Skeletal muscle satellite cell (primary cell): ENCODE measurements at regions not wholly inside any gene's neighbourhood (a gene's known extent, or its start where the extent isn't known, plus 50 kb on each side); places are given as distances from the start of the nearest gene placed in this dataset.
A peak's percentile ranks its signal among the peaks of the same experiment; 100 is the strongest.
"Not testable (repeated sequence)": the region's sequence is repeated elsewhere in the genome, so short reads cannot be mapped to it uniquely, and the experiment has no call there.

Experiments
- H3K27me3 ChIP-seq: 2 replicates; pipeline ENCODE4 v1.7.0; 2013; ENCODE audit warnings: low read length; ENCODE audit not compliant: control insufficient read depth, insufficient read depth
- H3K36me3 ChIP-seq: 2 replicates; pipeline ENCODE4 v1.7.0; 2013; ENCODE audit warnings: mild to moderate bottlenecking, control low read depth, low read length; ENCODE audit not compliant: insufficient read depth
- H3K4me1 ChIP-seq: 2 replicates; pipeline ENCODE4 v1.7.0; 2013; ENCODE audit warnings: low read length; ENCODE audit not compliant: control insufficient read depth, insufficient read depth
- H3K4me2 ChIP-seq: 2 replicates; pipeline ENCODE4 v1.7.0; 2013; ENCODE audit warnings: mild to moderate bottlenecking, low read length
- H3K4me3 ChIP-seq: 2 replicates; pipeline ENCODE4 v1.7.0; 2013; ENCODE audit warnings: low read length
- H3K9ac ChIP-seq: 2 replicates; pipeline ENCODE4 v1.7.0; 2013; ENCODE audit warnings: mild to moderate bottlenecking, low read depth, low read length, moderate library complexity
- H3K9me3 ChIP-seq: replicated peaks from 2 replicates; pipeline ENCODE4 v1.7.0; 2013; ENCODE audit warnings: mild to moderate bottlenecking, control low read depth, low read length

GRCh38 chr2:225244933-225245332 is 154.6 kb upstream of the NYAP2 start:
- no peak overlapping the region for H3K9ac ChIP-seq
- no peak overlapping the region for H3K4me3 ChIP-seq
- H3K4me2 ChIP-seq = no peak overlapping the region
- no peaks in the 10 kb centered on the region for H3K27me3 ChIP-seq
- H3K36me3 ChIP-seq = no peaks in the 10 kb centered on the region
- H3K9me3 ChIP-seq = no peaks in the 10 kb centered on the region
- no peaks in the 10 kb centered on the region for H3K4me1 ChIP-seq

- Histone ChIP-seq H3K36me3 (no peaks in the 10 kb centered on the region), H3K9ac (no peak overlapping the region), H3K27me3 (no peaks in the 10 kb centered on the region), H3K4me2 (no peak overlapping the region), H3K4me1 (no peaks in the 10 kb centered on the region), H3K9me3 (no peaks in the 10 kb centered on the region), H3K4me3 (no peak overlapping the region)
These were observed 162.7 kb upstream of the NYAP2 start for GRCh38 chr2:225236769-225237323.

- Histone ChIP-seq H3K27me3 (no peaks in the 10 kb centered on the region), H3K4me3 (no peak overlapping the region), H3K36me3 (no peaks in the 10 kb centered on the region), H3K4me2 (no peak overlapping the region), H3K4me1 (no peaks in the 10 kb centered on the region), H3K9ac (no peak overlapping the region), H3K9me3 (no peaks in the 10 kb centered on the region)
These were observed 166.3 kb upstream of the NYAP2 start for GRCh38 chr2:225233234-225233633.

- Histone ChIP-seq H3K4me3 (no peak overlapping the region), H3K36me3 (no peaks in the 10 kb centered on the region), H3K4me2 (no peak overlapping the region), H3K27me3 (no peaks in the 10 kb centered on the region), H3K4me1 (no peaks in the 10 kb centered on the region), H3K9ac (no peak overlapping the region), H3K9me3 (no peaks in the 10 kb centered on the region)
These were observed 167.6 kb upstream of the NYAP2 start for GRCh38 chr2:225231900-225232299.

GRCh38 chr2:225229346-225229745 is 170.2 kb upstream of the NYAP2 start:
- not testable (repeated sequence) for H3K4me1 ChIP-seq, H3K9ac ChIP-seq, H3K4me2 ChIP-seq, H3K4me3 ChIP-seq, H3K36me3 ChIP-seq, H3K27me3 ChIP-seq, H3K9me3 ChIP-seq

GRCh38 chr2:225226441-225226840 is 173.1 kb upstream of the NYAP2 start:
- H3K9me3 ChIP-seq = no peaks in the 10 kb centered on the region
- H3K36me3 ChIP-seq = no peaks in the 10 kb centered on the region
- no peak overlapping the region for H3K4me3 ChIP-seq
- H3K4me1 ChIP-seq = no peaks in the 10 kb centered on the region
- H3K27me3 ChIP-seq = no peaks in the 10 kb centered on the region
- H3K4me2 ChIP-seq = no peak overlapping the region
- H3K9ac ChIP-seq = no peak overlapping the region

GRCh38 chr2:225223301-225223700 is 176.2 kb upstream of the NYAP2 start:
- no peak overlapping the region for H3K9ac ChIP-seq
- no peaks in the 10 kb centered on the region for H3K9me3 ChIP-seq
- no peaks in the 10 kb centered on the region for H3K4me1 ChIP-seq
- no peak overlapping the region for H3K4me2 ChIP-seq
- no peak overlapping the region for H3K4me3 ChIP-seq
- no peaks in the 10 kb centered on the region for H3K36me3 ChIP-seq
- H3K27me3 ChIP-seq = no peaks in the 10 kb centered on the region

GRCh38 chr2:225207471-225207870 is 165.2 kb upstream of the DOCK10 start:
- Histone ChIP-seq H3K4me2 (no peak overlapping the region), H3K4me1 (no peaks in the 10 kb centered on the region), H3K4me3 (no peak overlapping the region), H3K27me3 (no peaks in the 10 kb centered on the region), H3K36me3 (no peaks in the 10 kb centered on the region), H3K9ac (no peak overlapping the region), H3K9me3 (no peaks in the 10 kb centered on the region)

- Histone ChIP-seq H3K9me3 (no peaks in the 10 kb centered on the region), H3K4me3 (no peak overlapping the region), H3K4me1 (no peaks in the 10 kb centered on the region), H3K27me3 (no peaks in the 10 kb centered on the region), H3K36me3 (no peaks in the 10 kb centered on the region), H3K9ac (no peak overlapping the region), H3K4me2 (no peak overlapping the region)
These were observed 164.8 kb upstream of the DOCK10 start for GRCh38 chr2:225207043-225207442.

GRCh38 chr2:225196579-225196978 is 154.3 kb upstream of the DOCK10 start:
- H3K36me3 ChIP-seq = no peaks in the 10 kb centered on the region

GRCh38 chr2:225192869-225193268 is 150.6 kb upstream of the DOCK10 start:
- Histone ChIP-seq H3K27me3 (no peaks in the 10 kb centered on the region), H3K4me2 (no peak overlapping the region), H3K9me3 (no peaks in the 10 kb centered on the region), H3K4me1 (peaks cover 39% of the 10 kb centered on the region), H3K36me3 (no peaks in the 10 kb centered on the region), H3K4me3 (no peak overlapping the region), H3K9ac (no peak overlapping the region)

More at GRCh38 chr2:225196579-225196978, 154.3 kb upstream of the DOCK10 start:
- H3K4me2 ChIP-seq = peak overlapping the region; percentile 19
- no peaks in the 10 kb centered on the region for H3K27me3 ChIP-seq
- H3K9me3 ChIP-seq = no peaks in the 10 kb centered on the region
- peaks cover 31% of the 10 kb centered on the region for H3K4me1 ChIP-seq
- H3K4me3 ChIP-seq = no peak overlapping the region
- no peak overlapping the region for H3K9ac ChIP-seq

GRCh38 chr2:225190987-225191386 is 148.7 kb upstream of the DOCK10 start:
- Histone ChIP-seq H3K4me2 (no peak overlapping the region), H3K4me3 (no peak overlapping the region), H3K36me3 (no peaks in the 10 kb centered on the region), H3K4me1 (peaks cover 30% of the 10 kb centered on the region), H3K9me3 (no peaks in the 10 kb centered on the region), H3K9ac (no peak overlapping the region), H3K27me3 (no peaks in the 10 kb centered on the region)
